Transverse colon (tissue), 3 donors: ENCODE measurements at regions not wholly inside any gene's neighbourhood (a gene's known extent, or its start where the extent isn't known, plus 50 kb on each side); places are given as distances from the start of the nearest gene placed in this dataset.
"Not testable (repeated sequence)": the region's sequence is repeated elsewhere in the genome, so short reads cannot be mapped to it uniquely, and the experiment has no call there.

Experiments used
- EP300 ChIP-seq: sonication (generic); formaldehyde crosslinking; IDR thresholded peaks from one replicate; pipeline ENCODE4 v1.6.1; 2017; ENCODE audit warnings: antibody characterized with exemption, low read depth
- POLR2A ChIP-seq: fragments of 450-650 bp; IDR thresholded peaks from one replicate; pipeline ENCODE4 v1.6.1; 2016; ENCODE audit warnings: antibody characterized with exemption, mild to moderate bottlenecking, moderate library complexity
- TF ChIP-seq, protein P1 (sequence below), 5 experiments: fragments of 200-600 bp in 3 of 5; fragments of 450-650 bp in 2 of 5; sonication (generic) in 3 of 5; IDR thresholded peaks; 1 replicate in 2 of 5; 2 replicates in 3 of 5; pipeline ENCODE4 v1.5.1; 2016 to 2017; ENCODE audit warnings: antibody characterized with exemption in 5 of 5, inconsistent platforms in 3 of 5, mild to moderate bottlenecking in 2 of 5, moderate library complexity in 1 of 5

DNA sequence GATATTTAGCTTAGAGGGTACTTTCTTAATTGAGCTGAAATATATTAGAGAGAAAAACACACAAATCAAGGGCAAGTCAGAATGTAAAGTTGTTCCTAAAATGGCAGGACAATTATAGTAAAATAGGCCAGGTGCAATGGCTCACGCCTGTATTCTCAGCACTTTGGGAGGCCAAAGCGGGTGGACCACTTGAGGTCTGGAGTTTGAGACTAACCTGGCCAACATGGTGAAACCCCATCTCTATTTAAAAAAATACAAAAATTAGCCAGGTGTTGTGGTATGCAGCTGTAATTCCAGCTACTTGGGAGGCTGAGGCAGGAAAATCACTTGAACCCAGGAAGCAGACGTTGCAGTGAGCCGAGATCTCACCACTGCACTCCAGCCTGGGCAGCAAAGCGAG lies 142.9 kb downstream of the GOLGA6L6 start:
- TF ChIP-seq, protein P1, sequence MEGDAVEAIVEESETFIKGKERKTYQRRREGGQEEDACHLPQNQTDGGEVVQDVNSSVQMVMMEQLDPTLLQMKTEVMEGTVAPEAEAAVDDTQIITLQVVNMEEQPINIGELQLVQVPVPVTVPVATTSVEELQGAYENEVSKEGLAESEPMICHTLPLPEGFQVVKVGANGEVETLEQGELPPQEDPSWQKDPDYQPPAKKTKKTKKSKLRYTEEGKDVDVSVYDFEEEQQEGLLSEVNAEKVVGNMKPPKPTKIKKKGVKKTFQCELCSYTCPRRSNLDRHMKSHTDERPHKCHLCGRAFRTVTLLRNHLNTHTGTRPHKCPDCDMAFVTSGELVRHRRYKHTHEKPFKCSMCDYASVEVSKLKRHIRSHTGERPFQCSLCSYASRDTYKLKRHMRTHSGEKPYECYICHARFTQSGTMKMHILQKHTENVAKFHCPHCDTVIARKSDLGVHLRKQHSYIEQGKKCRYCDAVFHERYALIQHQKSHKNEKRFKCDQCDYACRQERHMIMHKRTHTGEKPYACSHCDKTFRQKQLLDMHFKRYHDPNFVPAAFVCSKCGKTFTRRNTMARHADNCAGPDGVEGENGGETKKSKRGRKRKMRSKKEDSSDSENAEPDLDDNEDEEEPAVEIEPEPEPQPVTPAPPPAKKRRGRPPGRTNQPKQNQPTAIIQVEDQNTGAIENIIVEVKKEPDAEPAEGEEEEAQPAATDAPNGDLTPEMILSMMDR (IDR thresholded peaks at IDR 0.05) = not testable (repeated sequence)
- not testable (repeated sequence) for TF ChIP-seq POLR2A, EP300
